ENCODE measurements at regions not wholly inside any gene's neighbourhood (a gene's known extent, or its start where the extent isn't known, plus 50 kb on each side); places are given as distances from the start of the nearest gene placed in this dataset.

- TF ChIP-seq CTCF (IDR thresholded peaks at IDR 0.05; ENCODE audit: borderline replicate concordance, extremely low read depth, low read length, poor library complexity, severe bottlenecking) (no peak), EZH2 (IDR thresholded peaks at IDR 0.05; ENCODE audit: borderline replicate concordance, low read depth, low read length, severe bottlenecking) (no peak)
Observed at GRCh38 chr9:11086561-11086960, 473.8 kb upstream of the PTPRD start.
